ENCODE measurements at regions not wholly inside any gene's neighbourhood (a gene's known extent, or its start where the extent isn't known, plus 50 kb on each side); places are given as distances from the start of the nearest gene placed in this dataset.
"Not testable (repeated sequence)": the region's sequence is repeated elsewhere in the genome, so short reads cannot be mapped to it uniquely, and the experiment has no call there.

GRCh38 chr1:148049115-148049496 is 103.0 kb downstream of the NBPF11 start:
- DNase-seq; CTCF ChIA-PET; H3K36me3 Mint-ChIP-seq (ENCODE audit: low read depth); POLR2A ChIA-PET; H3K27ac Mint-ChIP-seq; H3K4me1 Mint-ChIP-seq (ENCODE audit: low read depth); H3K9me3 Mint-ChIP-seq (ENCODE audit: insufficient read depth): not testable (repeated sequence)
- Mint-ChIP-seq H3K27me3 (ENCODE audit: low read depth) (peaks cover 10% of the 10 kb centered on the region), H3K4me3 (peak overlapping the region; percentile 66)
- ATAC-seq = peak; percentile 19

GRCh38 chr1:148048423-148049114 is 103.5 kb downstream of the NBPF11 start:
- CTCF ChIA-PET; H3K36me3 Mint-ChIP-seq (ENCODE audit: low read depth); H3K27ac Mint-ChIP-seq; POLR2A ChIA-PET; H3K4me1 Mint-ChIP-seq (ENCODE audit: low read depth); DNase-seq; H3K9me3 Mint-ChIP-seq (ENCODE audit: insufficient read depth): not testable (repeated sequence)
- Mint-ChIP-seq H3K27me3 (ENCODE audit: low read depth) (peaks cover 10% of the 10 kb centered on the region), H3K4me3 (peak overlapping the region; percentile 66)
- ATAC-seq = peak; percentile 19

- H3K27ac Mint-ChIP-seq; DNase-seq; H3K4me3 Mint-ChIP-seq; CTCF ChIA-PET; H3K9me3 Mint-ChIP-seq (ENCODE audit: insufficient read depth); ATAC-seq; H3K4me1 Mint-ChIP-seq (ENCODE audit: low read depth); H3K36me3 Mint-ChIP-seq (ENCODE audit: low read depth); POLR2A ChIA-PET: not testable (repeated sequence)
- peaks cover 10% of the 10 kb centered on the region for H3K27me3 Mint-ChIP-seq (ENCODE audit: low read depth)
Observed at GRCh38 chr1:148045872-148046271, 106.2 kb downstream of the NBPF11 start.

- H3K4me3 Mint-ChIP-seq; POLR2A ChIA-PET; CTCF ChIA-PET; H3K36me3 Mint-ChIP-seq (ENCODE audit: low read depth); H3K9me3 Mint-ChIP-seq (ENCODE audit: insufficient read depth); H3K4me1 Mint-ChIP-seq (ENCODE audit: low read depth); ATAC-seq; DNase-seq; H3K27ac Mint-ChIP-seq: not testable (repeated sequence)
- peaks cover 12% of the 10 kb centered on the region for H3K27me3 Mint-ChIP-seq (ENCODE audit: low read depth)
Observed at GRCh38 chr1:148044495-148044894, 107.6 kb downstream of the NBPF11 start.

All from activated CD8-positive, alpha-beta T cell treated with anti-CD3 and anti-CD28 coated beads, Interleukin-2, amount 10 ng/mL, durations not matched to agents 7 days and 5 days (primary cell).